ENCODE measurements at regions not wholly inside any gene's neighbourhood (a gene's known extent, or its start where the extent isn't known, plus 50 kb on each side); places are given as distances from the start of the nearest gene placed in this dataset.

DNA sequence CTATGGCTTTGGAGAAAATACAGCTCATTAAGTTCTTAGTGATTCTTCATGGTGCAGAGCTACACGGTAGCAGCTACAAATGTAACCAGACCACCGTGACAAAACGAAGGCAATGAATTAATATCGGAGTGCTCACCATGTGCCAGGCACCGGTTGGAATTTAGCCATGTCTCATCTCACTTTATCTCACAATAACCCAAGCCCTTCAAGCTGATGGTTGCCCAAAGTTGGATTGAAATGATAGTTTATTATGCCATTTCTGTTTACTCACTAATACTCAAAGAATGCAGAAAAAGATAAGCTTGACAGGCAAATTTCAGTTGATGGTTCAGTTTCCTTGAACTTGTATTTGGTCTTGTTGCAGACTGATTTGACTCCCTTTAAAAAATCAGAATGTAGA, 312.6 kb downstream of the SKIDA1 start:
- no peak for DNase-seq (ENCODE audit: low read depth)
- TF ChIP-seq, protein P1, sequence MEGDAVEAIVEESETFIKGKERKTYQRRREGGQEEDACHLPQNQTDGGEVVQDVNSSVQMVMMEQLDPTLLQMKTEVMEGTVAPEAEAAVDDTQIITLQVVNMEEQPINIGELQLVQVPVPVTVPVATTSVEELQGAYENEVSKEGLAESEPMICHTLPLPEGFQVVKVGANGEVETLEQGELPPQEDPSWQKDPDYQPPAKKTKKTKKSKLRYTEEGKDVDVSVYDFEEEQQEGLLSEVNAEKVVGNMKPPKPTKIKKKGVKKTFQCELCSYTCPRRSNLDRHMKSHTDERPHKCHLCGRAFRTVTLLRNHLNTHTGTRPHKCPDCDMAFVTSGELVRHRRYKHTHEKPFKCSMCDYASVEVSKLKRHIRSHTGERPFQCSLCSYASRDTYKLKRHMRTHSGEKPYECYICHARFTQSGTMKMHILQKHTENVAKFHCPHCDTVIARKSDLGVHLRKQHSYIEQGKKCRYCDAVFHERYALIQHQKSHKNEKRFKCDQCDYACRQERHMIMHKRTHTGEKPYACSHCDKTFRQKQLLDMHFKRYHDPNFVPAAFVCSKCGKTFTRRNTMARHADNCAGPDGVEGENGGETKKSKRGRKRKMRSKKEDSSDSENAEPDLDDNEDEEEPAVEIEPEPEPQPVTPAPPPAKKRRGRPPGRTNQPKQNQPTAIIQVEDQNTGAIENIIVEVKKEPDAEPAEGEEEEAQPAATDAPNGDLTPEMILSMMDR (IDR thresholded peaks at IDR 0.05; ENCODE audit: control insufficient read depth, extremely low read depth, insufficient read depth) = no peak
- H3K4me3 ChIP-seq (ENCODE audit: low read depth, low read length) = no peak overlapping the region

DNA sequence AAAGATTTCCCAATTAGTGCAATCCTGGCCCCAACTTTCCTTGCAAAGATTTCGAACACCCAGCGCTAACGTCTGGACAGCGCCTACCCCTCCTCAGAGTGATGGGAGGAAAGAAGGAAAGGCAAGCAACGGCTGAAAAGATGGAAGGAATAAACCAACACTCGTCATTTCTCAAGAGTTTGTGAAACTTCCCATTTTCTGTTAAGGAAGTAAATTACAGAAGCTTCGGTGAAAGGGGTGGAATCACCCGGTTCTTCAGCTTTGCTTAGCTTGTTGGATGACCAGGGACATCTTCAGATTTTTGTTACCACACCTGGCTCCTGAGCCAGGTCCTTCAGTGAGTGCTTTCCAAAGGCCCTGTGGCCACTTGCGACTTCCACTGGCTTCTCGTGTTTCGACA, 313.1 kb downstream of the SKIDA1 start:
- H3K4me3 ChIP-seq (ENCODE audit: low read depth, low read length) = no peak overlapping the region
- TF ChIP-seq, protein P1 (IDR thresholded peaks at IDR 0.05; ENCODE audit: control insufficient read depth, extremely low read depth, insufficient read depth) = no peak
- DNase-seq (ENCODE audit: low read depth) = no peak

DNA sequence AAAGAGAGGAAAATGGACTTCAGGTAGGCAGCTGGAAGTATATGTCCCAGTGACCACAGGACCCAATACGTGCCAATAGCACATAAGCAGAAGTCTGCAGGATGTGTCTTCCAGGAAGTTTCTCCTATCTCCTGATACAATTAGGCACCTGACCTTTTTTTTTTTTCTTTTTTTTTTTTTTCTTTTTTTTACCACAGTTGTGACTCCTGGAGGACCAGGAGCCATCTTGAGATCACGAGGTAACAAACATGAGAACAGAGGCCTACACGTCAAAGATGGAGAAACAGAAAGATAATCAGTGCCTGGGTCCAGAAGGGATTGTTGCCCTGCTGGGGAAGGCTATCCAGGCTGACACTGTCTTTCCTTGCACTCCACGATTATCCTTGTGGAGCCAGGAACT, 312.4 kb upstream of the NEBL start:
- no peak for DNase-seq (ENCODE audit: low read depth)
- no peak overlapping the region for H3K4me3 ChIP-seq (ENCODE audit: low read depth, low read length)
- TF ChIP-seq, protein P1 (IDR thresholded peaks at IDR 0.05; ENCODE audit: control insufficient read depth, extremely low read depth, insufficient read depth) = no peak

DNA sequence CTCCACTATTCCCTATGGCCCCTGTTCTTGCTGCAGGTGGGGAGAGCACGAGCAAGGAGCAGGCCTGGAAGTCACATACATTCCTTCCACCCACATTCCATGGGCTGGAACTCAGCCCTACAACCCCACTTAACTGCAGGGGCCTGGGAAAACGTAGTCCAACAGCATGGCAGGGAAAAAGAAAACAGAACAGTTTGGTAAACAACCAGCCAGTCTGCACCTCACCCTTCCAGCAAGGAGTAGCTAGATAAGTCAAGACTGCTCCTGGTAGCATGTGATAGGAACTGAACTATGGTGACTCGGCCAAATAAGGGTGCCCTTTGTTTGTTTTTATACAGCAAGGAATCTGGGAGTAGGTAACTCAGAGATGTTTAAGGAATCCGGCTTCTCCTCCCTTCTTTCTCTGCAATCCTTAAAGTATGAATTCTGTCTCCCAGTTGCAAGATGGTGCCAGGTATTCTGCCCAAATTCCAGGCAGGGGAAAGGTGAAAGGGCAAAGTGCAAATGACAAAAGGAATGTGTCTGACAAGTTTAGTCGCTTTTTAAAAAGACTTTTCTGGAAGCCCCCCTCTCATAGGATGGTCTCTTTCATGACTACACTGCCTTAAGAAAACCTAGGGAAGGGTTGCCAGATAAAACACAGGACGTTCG, 311.7 kb upstream of the NEBL start:
- no peak overlapping the region for H3K4me3 ChIP-seq (ENCODE audit: low read depth, low read length)
- TF ChIP-seq, protein P1 (IDR thresholded peaks at IDR 0.05; ENCODE audit: control insufficient read depth, extremely low read depth, insufficient read depth) = no peak
- no peak for DNase-seq (ENCODE audit: low read depth)

DNA sequence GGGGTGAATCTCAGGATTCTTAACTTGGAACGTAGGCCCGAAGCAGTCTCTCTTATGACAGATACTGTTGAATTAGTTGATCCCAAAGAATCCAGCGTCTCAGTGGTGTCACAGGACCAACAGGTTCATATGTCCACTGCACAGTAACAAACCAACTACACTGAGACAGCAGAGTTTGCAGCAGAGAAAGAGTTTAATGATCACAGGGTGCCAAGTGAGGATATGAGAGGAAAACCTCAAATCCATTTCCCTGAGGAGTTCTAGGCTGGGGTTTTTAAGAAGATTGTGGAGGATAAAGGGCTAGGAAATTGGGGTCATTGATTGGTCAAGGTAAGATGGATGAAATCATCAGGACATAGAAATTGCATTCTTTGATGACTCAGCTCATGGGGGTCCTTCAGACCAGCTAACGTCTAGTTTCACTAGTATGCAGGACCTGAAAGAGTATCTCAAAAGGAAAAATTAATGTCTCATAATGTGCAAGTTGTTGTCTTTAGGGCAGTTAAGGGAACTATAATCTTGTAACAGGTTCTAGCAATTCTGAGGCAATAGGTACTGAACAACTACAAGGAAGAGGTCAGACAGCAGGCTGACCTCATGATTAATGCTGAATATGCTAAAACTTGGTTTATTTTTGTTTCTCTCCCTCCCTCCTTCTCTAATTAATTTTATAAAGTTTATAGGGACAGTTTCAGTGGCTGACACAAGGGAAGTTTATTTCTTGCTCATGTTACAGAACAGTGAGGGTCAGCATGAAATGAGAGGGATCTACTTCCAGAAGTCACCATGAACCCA, 310.9 kb upstream of the NEBL start:
- DNase-seq (ENCODE audit: low read depth) = no peak
- TF ChIP-seq, protein P1 (IDR thresholded peaks at IDR 0.05; ENCODE audit: control insufficient read depth, extremely low read depth, insufficient read depth) = no peak
- H3K4me3 ChIP-seq (ENCODE audit: low read depth, low read length) = no peak overlapping the region

DNA sequence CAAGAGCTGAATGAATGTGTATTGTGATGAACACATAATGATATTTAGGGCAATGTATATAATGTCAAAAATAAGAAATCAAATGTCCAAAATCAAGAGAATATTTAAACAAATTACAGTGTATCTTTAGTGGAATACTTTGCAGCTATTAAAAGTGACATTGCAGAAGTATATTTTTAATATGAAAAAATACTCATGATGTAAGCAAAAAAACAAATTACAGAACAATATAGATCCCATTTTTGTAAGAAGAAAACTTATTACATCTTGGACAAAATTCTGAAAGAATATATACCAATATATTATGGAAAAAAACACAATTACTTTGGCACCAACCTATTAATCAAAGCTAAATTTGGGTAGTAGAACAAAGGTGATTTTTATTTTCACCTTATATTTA, 308.2 kb upstream of the NEBL start:
- TF ChIP-seq, protein P1 (IDR thresholded peaks at IDR 0.05; ENCODE audit: control insufficient read depth, extremely low read depth, insufficient read depth) = no peak
- DNase-seq (ENCODE audit: low read depth) = no peak

More for the DNA sequence above, 308.2 kb upstream of the NEBL start:
- H3K4me3 ChIP-seq (ENCODE audit: low read depth, low read length) = no peak overlapping the region
